Suppressor macrophage treated with lipopolysaccharide for 1 hour (primary cell): ENCODE measurements at regions not wholly inside any gene's neighbourhood (a gene's known extent, or its start where the extent isn't known, plus 50 kb on each side); places are given as distances from the start of the nearest gene placed in this dataset.

ENCODE experiments used
- DNase-seq, 3 donors: peaks; one replicate each; pipeline ENCODE4 v3.0.0-alpha.2; 2020 to 2022

- DNase-seq, result no peak
Observed at GRCh38 chr4:116870686-116871085, 214.7 kb downstream of the TRAM1L1 start.

- no peak for DNase-seq
Observed at GRCh38 chr4:116866106-116866505, 219.3 kb downstream of the TRAM1L1 start.

DNA sequence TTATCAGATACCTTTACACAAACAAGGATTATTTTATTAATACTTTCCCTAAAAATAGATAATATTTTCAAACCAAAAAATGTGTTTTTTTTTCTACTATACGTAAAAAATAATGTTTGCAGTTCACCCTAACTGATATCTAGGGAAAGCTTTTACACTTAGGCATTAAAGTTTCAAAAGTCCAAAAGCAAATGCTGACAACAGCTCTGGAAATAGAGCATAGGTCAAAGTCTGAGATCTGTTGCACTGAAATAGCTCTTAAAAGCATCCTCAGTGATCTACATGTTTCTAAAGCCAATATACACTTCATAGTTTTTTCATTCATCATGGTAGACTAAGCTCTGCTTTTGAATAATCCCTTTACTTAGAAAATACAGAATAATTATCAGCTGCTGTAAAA, 222.8 kb downstream of the TRAM1L1 start:
- DNase-seq, result no peak

DNA sequence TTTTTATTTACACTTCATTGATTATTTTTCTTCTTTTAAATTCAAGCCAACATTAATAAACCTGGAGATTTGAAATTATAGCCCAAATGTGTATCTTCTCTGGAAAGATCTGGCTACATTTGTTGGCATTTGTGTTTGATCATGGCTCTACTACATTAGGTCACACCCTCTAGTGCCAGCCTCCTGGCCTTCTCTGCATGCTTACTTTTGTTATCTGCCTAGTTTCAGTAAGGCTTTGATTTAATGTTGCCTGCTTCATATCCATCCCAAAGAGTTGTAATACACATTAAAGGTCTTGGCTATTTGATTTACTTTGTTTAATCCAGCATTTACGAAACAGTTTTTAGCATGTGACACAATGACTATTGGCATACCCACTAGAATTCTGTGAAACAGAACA, 224.5 kb downstream of the TRAM1L1 start:
- DNase-seq, result no peak

DNA sequence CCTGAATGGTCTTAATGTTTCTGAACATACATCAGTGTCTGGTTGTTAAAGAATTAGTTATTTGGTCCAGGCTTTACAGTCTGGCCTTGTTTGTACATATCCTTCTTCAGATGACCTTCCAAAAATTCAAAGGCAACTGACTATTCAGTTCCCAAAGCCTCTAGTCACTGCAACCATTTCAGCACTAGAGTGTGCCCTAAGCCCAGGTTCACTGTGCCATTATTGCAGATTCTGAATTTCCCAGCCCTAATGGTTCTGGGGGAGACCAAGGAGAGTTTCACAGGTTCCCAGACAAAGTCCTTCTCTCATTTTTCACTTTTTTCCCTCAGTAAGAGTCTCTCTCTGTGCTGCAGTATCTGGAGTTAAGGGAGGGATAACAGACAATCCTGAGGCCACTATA, 235.8 kb downstream of the TRAM1L1 start:
- DNase-seq, result no peak

GRCh38 chr4:116847616-116848015, 237.8 kb downstream of the TRAM1L1 start:
- DNase-seq, result no peak

DNA sequence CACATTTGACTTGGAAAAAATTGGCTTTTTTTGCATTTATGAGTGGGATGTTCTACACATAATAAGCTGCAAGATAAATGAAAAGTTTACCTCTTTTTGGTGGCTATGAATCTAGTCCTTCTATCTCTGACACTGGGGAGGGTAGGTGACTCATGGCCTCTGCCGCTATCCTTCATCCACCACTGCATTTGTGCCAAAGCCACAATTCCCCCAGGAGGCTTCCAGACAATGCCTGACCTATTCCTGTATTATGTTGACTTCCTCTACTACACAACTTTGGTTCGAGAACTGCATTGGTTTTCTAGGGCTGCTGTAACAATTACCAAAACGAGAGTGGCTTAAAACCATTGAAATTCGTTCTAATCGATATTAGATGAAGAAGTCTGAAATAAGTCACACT, 245.6 kb downstream of the TRAM1L1 start:
- DNase-seq, result no peak

DNA sequence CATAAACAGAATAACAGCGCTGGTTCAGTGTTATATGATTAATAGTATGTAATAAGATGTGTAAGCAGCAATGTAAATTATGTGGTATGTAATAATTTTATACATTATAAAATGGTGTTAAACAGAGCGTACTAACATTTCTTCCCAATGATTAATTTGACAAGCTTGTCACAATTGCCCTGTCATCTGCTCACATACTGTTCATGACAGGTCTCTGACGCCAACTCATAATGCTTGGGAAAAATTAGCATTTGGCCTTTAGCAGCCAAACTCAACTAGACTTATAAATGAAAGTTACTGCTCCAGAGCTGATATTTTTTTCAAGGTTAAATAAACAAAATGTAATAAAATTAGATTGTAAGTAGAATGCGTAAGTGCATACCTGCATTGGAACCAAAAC, 246.8 kb downstream of the TRAM1L1 start:
- no peak for DNase-seq

DNA sequence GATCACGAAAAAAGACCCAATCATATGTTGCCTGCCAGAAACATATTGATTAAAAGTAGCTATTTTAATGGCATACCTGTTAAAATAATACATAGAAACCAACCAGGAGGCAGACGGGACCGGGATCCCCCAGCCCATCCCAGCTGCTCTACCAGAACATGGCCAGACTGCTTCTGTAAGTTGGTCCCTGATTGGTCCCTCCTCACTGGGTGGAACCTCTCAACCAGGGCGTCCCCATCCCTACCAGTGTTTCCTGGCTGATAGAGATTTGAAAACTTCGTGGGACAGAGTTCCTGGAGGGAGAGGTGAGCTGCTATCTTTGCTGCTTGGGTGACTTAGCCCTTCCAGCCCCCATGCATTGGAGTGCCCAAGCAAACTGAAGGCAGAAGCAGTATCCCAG, 256.2 kb downstream of the TRAM1L1 start:
- DNase-seq, result no peak

GRCh38 chr4:116824172-116824571, 261.2 kb downstream of the TRAM1L1 start:
- peak in 1 of 3 donors; percentile 3 for DNase-seq

DNA sequence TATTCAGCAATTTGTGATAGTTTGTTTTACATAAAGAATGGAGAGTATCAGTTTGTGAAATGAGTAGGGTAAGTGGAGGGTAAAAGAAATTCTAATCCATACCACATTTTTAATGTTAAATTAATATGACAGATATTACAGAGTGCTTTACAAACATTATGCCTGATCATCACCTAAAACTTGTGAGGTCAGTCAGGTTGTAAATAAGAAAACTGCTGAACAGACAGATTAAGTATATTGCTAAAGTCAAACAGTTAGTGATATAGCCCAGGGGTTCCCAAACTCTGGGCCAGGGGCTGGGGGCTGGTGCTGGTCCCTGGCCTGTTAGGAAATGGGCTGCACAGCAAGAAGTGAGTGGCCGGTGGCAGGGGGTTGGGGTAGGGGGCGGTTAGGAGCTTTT, 273.6 kb downstream of the TRAM1L1 start:
- DNase-seq, result no peak

DNA sequence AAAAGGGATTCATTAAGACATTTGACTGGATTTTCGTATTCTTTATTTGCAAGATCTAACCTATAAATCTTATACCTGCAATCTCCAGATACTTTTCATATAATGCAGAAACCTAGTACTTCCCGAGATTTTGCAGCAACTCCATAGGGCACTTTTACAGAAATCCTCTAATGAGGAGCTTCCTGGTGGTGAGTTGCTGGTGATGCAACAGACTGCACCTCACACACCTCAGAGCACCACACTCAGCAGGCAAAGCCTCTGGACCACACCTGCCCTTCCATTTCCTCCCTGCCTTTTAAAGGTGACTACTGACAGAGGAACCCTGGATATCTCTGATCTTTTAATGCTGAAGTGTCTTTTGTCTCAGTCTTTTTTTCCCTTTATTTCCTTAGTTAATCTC, 289.4 kb downstream of the TRAM1L1 start:
- DNase-seq, result no peak

GRCh38 chr4:116788723-116789122, 296.7 kb downstream of the TRAM1L1 start:
- no peak for DNase-seq

- DNase-seq, result no peak
Observed at GRCh38 chr4:116755051-116755450, 330.3 kb downstream of the TRAM1L1 start.

GRCh38 chr4:116752027-116752426, 333.3 kb downstream of the TRAM1L1 start:
- no peak for DNase-seq

DNA sequence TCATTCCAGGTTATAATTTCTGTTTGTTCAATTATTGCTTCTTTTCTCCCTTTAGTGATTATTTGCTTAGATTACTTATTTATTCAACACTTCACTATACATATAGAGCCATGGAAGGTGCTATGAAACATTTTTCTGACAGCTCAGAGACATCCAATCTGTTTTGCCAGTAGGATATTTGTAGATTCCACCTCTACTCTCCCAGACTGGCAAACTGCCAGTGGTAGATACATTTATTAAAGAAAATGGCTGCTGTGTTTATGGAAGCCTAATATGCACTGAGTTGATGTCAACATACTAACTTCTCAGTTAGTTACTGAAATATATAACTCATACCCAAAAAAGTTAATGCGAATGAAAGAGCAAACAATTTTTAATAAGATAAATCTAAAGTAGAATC, 348.6 kb downstream of the TRAM1L1 start:
- DNase-seq, result no peak

GRCh38 chr4:116734178-116734577, 351.2 kb downstream of the TRAM1L1 start:
- no peak for DNase-seq

DNA sequence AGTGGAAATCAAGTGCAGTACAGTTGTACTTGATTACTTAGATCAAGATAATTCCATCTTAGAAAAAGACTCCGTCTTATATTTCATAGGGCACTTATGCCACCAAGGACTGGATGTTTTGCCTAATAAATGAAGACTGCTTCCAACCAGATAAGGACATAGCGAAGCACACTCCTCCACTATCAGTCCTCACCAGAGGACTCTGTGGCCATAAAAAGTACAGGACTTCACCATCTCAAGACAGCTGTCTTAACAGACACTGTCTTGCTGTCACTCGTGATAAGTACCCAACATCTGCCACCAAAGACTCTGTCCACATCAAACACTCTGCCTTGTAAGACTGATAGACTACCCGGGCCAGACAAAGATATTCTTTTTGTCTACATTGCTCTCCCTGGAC, 352.0 kb downstream of the TRAM1L1 start:
- no peak for DNase-seq

- no peak for DNase-seq
Observed at GRCh38 chr4:116726523-116726922, 358.9 kb downstream of the TRAM1L1 start.

DNA sequence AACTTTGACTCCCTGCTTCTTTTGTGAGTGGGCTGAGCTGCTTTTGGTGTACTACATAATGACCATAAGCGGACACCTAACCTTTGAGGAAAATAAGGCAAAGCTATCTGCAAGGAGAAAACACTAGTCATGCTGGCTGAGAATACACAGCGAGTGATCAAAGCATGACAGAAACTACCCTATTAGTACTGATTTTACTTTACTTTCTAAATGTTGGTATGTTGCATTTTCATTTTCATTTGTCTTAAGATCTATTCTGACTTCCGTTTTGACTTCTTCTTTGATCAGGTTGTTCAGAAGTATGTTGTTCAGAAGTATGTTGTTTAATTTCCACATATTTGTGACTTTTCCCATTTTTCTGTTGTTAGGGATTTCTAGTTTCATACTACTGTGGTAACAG, 361.1 kb downstream of the TRAM1L1 start:
- no peak for DNase-seq

- no peak for DNase-seq
Observed at GRCh38 chr4:116705466-116705865, 379.9 kb downstream of the TRAM1L1 start.

GRCh38 chr4:116702949-116703348, 382.4 kb downstream of the TRAM1L1 start:
- no peak for DNase-seq

GRCh38 chr4:116688536-116688935, 396.8 kb downstream of the TRAM1L1 start:
- DNase-seq, result no peak

GRCh38 chr4:116668190-116668589, 417.2 kb downstream of the TRAM1L1 start:
- peak in 2 of 3 donors; percentile 1 to 2 for DNase-seq

- no peak for DNase-seq
Observed at GRCh38 chr4:116665716-116666115, 419.7 kb downstream of the TRAM1L1 start.

DNA sequence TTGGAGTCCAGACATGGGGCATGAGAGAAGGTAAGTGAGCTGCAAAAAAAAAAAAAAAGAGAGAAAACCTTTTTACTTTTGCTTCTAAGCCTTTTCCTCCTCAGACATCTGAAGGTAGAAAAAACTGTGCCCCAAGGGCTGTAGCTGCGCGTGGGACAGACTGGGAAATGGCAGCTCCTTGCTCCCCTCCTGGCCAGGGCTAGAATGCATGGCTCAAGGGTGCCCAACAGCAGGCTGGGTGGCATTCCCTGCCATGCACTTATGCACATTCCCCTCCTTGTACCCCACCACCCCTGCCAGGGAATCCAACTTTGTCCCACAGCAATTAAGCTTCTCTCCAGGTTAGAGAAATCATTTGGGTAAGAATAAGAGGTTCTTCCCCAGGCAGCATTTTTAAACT, 421.2 kb downstream of the TRAM1L1 start:
- DNase-seq, result no peak
